ENCODE measurements at regions not wholly inside any gene's neighbourhood (a gene's known extent, or its start where the extent isn't known, plus 50 kb on each side); places are given as distances from the start of the nearest gene placed in this dataset.
"Not testable (repeated sequence)": the region's sequence is repeated elsewhere in the genome, so short reads cannot be mapped to it uniquely, and the experiment has no call there.

DNA sequence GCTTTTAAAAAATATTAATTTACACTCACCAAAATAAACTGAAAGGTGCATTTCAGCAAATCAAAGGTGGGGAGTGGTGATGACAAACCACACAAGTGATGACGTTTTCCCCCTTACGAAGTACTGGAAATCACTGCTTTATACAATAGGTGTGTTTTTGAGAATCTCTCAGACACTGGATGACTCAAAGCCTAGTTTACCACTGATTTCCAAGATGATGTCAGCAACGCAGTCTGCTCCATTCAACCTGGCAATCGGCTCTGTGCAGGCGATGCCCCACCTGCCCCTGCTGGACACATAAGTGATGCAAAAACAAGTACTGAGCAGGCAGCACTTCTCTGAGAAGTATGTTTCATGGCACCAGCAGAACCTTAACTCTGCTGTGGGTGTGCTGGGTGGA lies 114.4 kb downstream of the SOD2 start:
- Mint-ChIP-seq H3K4me1 (ENCODE audit: low read depth) (no peaks in the 10 kb centered on the region), H3K27ac (no peak overlapping the region), H3K9me3 (no peaks in the 10 kb centered on the region), H3K36me3 (ENCODE audit: low read depth) (no peaks in the 10 kb centered on the region), H3K4me3 (ENCODE audit: low read depth) (no peak overlapping the region), H3K27me3 (ENCODE audit: low read depth) (peaks cover 2% of the 10 kb centered on the region)
- intact Hi-C loops (cut with micrococcal nuclease) = no loop called here
- no peak for DNase-seq (ENCODE audit: low spot score)

DNA sequence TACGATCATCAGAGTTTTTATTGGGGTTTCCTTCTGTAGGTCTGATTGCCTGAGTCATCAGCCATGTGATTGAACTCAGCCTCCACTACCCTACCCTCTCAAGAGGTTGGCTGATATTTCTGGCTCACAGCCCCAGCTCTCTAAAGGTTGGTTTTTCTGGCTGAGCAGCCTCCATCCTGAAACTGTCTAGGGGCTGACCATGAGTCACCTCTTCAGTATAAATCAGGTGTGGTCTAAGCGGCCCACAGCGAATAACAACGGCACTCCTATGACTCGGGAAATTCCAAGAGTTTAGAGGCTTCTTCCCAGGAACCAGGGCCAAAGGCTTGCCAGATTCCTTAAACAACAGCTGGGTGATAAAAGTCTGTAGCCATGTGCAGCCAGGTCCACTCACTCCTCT lies 115.5 kb downstream of the SOD2 start:
- Mint-ChIP-seq H3K4me1 (ENCODE audit: low read depth) (no peaks in the 10 kb centered on the region), H3K27ac (no peak overlapping the region), H3K4me3 (ENCODE audit: low read depth) (no peak overlapping the region), H3K9me3 (no peaks in the 10 kb centered on the region), H3K27me3 (ENCODE audit: low read depth) (no peaks in the 10 kb centered on the region), H3K36me3 (ENCODE audit: low read depth) (no peaks in the 10 kb centered on the region)
- DNase-seq (ENCODE audit: low spot score) = no peak
- intact Hi-C loops (cut with micrococcal nuclease) = no loop called here

DNA sequence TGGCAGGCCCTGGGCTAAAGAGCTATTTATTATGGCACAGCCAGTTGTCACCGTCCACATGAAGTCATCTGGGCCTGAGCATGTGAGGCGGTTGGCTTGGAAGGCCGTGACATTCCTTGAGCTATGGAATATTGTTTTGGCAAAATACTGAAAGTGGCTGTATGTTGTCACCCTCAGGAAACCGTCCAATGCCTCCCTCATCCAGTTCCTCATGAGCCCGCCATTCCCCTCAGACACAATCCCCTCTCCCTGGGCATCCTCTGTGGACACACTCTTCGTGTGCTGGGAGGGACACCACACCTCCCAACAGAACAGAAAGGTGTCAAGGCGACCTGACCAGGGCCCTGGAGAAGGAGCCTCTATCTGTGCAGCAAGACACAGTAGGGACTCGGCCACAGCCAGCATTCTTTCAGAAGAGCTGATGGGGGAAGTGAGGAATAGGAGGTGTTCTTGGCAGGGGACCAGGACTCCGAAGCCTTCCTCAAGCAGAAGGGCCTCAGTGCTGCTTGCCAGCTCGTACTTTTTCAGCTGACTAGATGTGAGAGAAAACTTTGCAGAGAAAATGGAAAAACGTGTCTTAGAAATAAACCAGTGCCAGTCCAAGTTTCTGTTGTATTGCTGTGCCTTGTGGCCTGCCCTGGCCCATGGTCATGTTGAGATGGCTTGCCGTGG lies 120.5 kb downstream of the SOD2 start:
- Mint-ChIP-seq H3K27ac (no peak overlapping the region), H3K4me1 (ENCODE audit: low read depth) (no peaks in the 10 kb centered on the region), H3K36me3 (ENCODE audit: low read depth) (no peaks in the 10 kb centered on the region), H3K4me3 (ENCODE audit: low read depth) (no peak overlapping the region), H3K9me3 (peaks cover 6% of the 10 kb centered on the region), H3K27me3 (ENCODE audit: low read depth) (no peaks in the 10 kb centered on the region)
- no peak for DNase-seq (ENCODE audit: low spot score)
- intact Hi-C loops (cut with micrococcal nuclease) = no loop called here

DNA sequence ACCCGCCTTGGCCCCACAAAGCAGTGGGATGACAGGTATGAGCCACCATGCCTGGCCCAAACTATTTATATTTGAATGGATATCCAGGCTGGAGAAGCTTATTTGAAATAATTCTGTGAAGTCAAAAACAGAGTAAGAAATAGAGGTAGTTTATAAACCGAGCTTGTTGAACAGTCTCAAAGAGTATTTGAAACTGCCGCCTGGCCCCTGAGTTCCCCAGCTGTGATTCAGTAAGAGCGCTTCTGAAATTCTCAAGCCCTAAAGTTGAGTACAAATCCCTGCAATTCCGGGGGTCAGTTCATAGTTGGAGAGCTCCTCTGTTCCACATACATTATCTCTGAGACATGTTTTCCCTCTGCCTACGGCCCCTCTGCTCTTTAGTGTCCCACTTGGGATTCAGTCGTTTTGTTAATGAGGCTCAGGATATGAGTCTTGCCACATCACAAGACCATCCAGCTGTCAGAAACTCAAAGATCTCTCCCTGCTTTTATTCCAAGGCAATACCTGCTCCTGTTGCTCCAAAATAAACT lies 127.8 kb downstream of the SOD2 start:
- H3K4me3 Mint-ChIP-seq (ENCODE audit: low read depth) = no peak overlapping the region
- H3K27me3 Mint-ChIP-seq (ENCODE audit: low read depth) = no peaks in the 10 kb centered on the region
- no peak overlapping the region for H3K27ac Mint-ChIP-seq
- H3K9me3 Mint-ChIP-seq = peaks cover 6% of the 10 kb centered on the region
- DNase-seq (ENCODE audit: low spot score) = no peak
- H3K36me3 Mint-ChIP-seq (ENCODE audit: low read depth) = no peaks in the 10 kb centered on the region
- intact Hi-C loops (cut with micrococcal nuclease) = no loop called here
- no peaks in the 10 kb centered on the region for H3K4me1 Mint-ChIP-seq (ENCODE audit: low read depth)

DNA sequence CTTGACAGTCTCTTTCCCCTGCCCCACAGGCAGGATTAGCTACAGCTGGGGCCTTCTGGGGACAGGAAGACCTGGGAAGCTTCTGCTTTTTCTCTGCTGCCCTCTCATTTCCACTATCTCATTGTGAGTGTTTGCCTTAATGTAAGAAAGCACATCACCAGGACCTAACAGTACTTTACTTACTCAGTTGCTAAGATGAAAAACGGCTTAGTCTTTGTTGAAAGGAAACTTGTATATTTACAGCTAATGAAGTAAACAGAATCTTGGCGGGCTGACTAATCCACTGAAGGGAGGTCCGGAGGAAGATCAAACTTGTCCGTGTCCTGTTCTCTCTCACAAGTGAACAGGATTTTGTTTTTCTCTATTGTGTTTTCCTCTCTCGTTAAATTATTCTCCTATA lies 128.6 kb downstream of the SOD2 start:
- intact Hi-C loops (cut with micrococcal nuclease) = no loop called here
- no peak overlapping the region for H3K27ac Mint-ChIP-seq
- H3K9me3 Mint-ChIP-seq = peaks cover 6% of the 10 kb centered on the region
- H3K36me3 Mint-ChIP-seq (ENCODE audit: low read depth) = no peaks in the 10 kb centered on the region
- no peaks in the 10 kb centered on the region for H3K27me3 Mint-ChIP-seq (ENCODE audit: low read depth)
- no peak overlapping the region for H3K4me3 Mint-ChIP-seq (ENCODE audit: low read depth)
- DNase-seq (ENCODE audit: low spot score) = no peak
- no peaks in the 10 kb centered on the region for H3K4me1 Mint-ChIP-seq (ENCODE audit: low read depth)

DNA sequence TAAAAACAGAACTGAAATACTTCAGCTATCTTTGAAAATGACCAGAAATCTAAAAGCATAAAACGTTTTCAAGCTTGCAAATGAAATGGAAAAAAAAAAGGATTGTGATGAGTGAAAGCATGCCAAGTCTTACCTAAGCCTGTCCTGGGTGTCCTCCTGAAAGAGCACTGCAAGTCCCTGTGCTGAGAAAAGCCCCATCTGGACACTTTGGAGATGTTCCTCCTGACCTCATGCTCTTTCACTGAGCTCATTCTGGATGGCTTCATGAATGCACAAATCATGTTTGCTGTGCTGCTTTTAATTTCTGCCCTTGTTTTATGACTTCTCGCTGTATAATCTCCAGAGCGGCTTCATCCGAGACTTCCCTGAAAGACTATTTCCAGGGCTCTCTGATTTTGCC lies 136.0 kb downstream of the SOD2 start:
- H3K9me3 Mint-ChIP-seq = no peaks in the 10 kb centered on the region
- no peak overlapping the region for H3K4me3 Mint-ChIP-seq (ENCODE audit: low read depth)
- no peak overlapping the region for H3K27ac Mint-ChIP-seq
- H3K4me1 Mint-ChIP-seq (ENCODE audit: low read depth) = no peaks in the 10 kb centered on the region
- intact Hi-C loops (cut with micrococcal nuclease) = no loop called here
- DNase-seq (ENCODE audit: low spot score) = no peak
- peaks cover 8% of the 10 kb centered on the region for H3K27me3 Mint-ChIP-seq (ENCODE audit: low read depth)
- no peaks in the 10 kb centered on the region for H3K36me3 Mint-ChIP-seq (ENCODE audit: low read depth)

DNA sequence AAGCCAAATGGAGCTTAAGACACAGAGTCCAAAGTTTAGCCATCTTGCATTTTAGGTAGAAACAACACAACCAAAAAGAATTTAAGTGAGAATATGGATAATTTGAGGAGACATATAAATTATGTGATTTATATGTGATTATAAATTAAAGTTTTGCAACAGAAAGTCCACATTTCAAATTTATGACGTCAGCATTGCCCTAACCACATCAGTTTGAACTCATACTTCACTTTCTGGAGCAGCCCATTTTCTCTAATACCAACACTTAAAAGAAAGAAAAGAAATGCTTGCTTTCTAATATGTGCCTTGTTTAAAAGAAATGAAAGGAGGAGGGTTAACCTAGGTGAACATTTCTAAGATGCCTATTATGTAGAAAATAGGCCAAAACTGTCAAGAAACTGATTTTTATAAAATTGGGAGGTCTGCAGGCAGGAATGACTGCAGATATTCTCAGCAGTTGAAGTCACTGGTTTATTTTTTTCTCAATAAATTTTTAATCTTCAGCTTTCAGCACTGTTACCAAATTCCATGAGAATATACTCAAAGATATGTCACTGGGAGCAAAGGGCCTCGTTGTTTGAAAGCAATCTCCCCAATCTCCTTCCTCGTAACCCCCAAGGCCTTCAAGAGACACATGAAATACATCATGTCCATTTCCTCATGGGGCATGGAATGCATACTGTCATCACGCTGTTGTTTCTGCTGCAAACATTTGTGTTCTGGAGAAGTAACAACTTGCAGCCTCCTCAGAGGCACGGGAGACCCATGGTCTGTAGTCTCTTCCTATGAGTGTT lies 137.8 kb downstream of the SOD2 start:
- peaks cover 10% of the 10 kb centered on the region for H3K27me3 Mint-ChIP-seq (ENCODE audit: low read depth)
- intact Hi-C loops (cut with micrococcal nuclease) = no loop called here
- no peak overlapping the region for H3K27ac Mint-ChIP-seq
- H3K36me3 Mint-ChIP-seq (ENCODE audit: low read depth) = no peaks in the 10 kb centered on the region
- DNase-seq (ENCODE audit: low spot score) = no peak
- no peaks in the 10 kb centered on the region for H3K4me1 Mint-ChIP-seq (ENCODE audit: low read depth)
- H3K4me3 Mint-ChIP-seq (ENCODE audit: low read depth) = no peak overlapping the region
- no peaks in the 10 kb centered on the region for H3K9me3 Mint-ChIP-seq

DNA sequence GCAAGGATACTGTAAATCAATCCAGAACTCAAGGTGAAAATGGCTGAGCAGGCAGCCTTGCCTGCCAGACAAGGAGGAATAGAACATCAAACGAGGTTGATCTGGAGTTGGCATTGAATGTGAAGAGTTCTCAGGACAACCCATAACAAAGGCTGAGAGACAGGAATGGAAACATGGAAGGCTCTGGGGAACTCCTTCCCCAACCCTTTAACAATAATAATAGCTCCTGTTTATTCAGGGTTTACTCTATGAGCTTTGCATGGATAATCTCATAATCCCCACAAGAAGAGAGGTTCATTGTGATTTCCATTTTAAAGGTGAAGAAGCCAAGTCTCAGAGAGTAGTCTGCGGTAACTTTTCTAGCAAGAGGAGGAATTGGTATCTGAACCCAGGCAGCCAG lies 151.7 kb downstream of the SOD2 start:
- H3K4me1 Mint-ChIP-seq (ENCODE audit: low read depth) = no peaks in the 10 kb centered on the region
- intact Hi-C loops (cut with micrococcal nuclease) = no loop called here
- H3K36me3 Mint-ChIP-seq (ENCODE audit: low read depth) = no peaks in the 10 kb centered on the region

DNA sequence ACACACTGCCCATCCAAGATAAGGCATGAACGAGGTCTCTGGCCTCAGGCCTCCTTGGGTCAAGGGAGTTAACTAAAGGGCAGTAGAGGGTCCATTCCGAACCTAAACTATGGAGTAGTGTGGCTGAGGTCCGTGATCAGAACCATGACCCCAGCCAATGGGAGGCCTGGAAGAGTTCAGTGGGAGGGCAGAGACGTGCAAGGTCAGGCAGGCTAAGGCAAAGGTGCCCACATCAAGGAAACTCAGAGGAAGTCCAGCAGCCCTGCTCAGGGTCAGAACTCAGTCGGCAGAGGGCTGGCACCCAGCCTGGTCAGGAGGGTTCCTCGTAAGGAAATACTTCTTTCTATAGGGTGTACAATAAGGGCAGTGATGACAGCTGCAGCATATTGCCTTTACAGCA lies 152.2 kb downstream of the SOD2 start:
- Mint-ChIP-seq H3K27ac (no peak overlapping the region), H3K4me1 (ENCODE audit: low read depth) (no peaks in the 10 kb centered on the region), H3K36me3 (ENCODE audit: low read depth) (no peaks in the 10 kb centered on the region), H3K9me3 (no peaks in the 10 kb centered on the region), H3K4me3 (ENCODE audit: low read depth) (no peak overlapping the region), H3K27me3 (ENCODE audit: low read depth) (peaks cover 4% of the 10 kb centered on the region)
- intact Hi-C loops (cut with micrococcal nuclease) = no loop called here
- no peak for DNase-seq (ENCODE audit: low spot score)

More for the DNA sequence above, 151.7 kb downstream of the SOD2 start:
- H3K9me3 Mint-ChIP-seq = no peaks in the 10 kb centered on the region
- DNase-seq (ENCODE audit: low spot score) = no peak
- H3K27me3 Mint-ChIP-seq (ENCODE audit: low read depth) = peaks cover 4% of the 10 kb centered on the region
- no peak overlapping the region for H3K4me3 Mint-ChIP-seq (ENCODE audit: low read depth)
- H3K27ac Mint-ChIP-seq = no peak overlapping the region

DNA sequence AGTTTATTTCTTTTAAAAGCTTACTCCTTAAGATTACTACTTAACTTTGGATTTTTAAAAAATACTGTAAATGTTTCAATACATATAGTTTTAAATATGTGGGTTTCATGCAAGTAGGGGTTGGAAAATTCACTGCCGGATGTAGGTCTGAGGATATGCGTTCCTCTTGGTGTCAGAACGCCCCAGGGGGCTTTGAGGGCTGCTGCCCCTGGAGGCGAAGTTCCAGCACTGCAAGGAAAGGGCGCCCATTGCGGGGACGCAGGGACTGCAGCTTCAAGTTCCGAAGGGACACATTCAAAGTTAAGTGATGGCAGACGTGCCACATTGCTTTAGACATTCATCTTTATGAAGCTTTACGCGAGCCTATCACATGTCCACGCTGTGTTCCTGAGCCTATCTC lies 152.9 kb downstream of the SOD2 start:
- no peaks in the 10 kb centered on the region for H3K9me3 Mint-ChIP-seq
- DNase-seq (ENCODE audit: low spot score) = no peak
- no peak overlapping the region for H3K4me3 Mint-ChIP-seq (ENCODE audit: low read depth)
- H3K36me3 Mint-ChIP-seq (ENCODE audit: low read depth) = no peaks in the 10 kb centered on the region
- H3K27me3 Mint-ChIP-seq (ENCODE audit: low read depth) = peaks cover 4% of the 10 kb centered on the region
- H3K4me1 Mint-ChIP-seq (ENCODE audit: low read depth) = no peaks in the 10 kb centered on the region
- H3K27ac Mint-ChIP-seq = no peak overlapping the region
- intact Hi-C loops (cut with micrococcal nuclease) = no loop called here

DNA sequence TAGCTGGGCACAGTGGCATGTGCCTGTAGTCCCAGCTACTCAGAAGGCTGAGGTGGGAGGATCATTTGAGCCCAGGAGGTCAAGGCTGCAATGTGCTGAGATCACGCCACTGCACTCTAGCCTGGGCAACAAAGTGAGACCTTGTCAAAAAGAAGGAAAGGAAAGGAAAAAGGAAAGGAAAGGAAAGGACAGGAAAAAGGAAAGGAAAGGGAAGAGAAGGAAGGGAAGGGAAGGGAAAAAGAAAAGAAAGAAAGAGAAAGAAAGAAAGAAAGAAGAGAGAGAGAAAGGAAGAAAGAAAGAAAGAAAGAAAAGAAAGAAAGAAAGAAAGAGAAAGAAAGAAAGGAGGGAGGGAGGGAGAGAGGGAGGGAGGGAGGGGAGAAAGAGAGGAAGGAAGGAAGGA lies 155.0 kb downstream of the SOD2 start:
- H3K9me3 Mint-ChIP-seq; H3K36me3 Mint-ChIP-seq (ENCODE audit: low read depth); H3K4me3 Mint-ChIP-seq (ENCODE audit: low read depth); H3K27me3 Mint-ChIP-seq (ENCODE audit: low read depth); intact Hi-C loops (cut with micrococcal nuclease); H3K27ac Mint-ChIP-seq; DNase-seq (ENCODE audit: low spot score); H3K4me1 Mint-ChIP-seq (ENCODE audit: low read depth): not testable (repeated sequence)

DNA sequence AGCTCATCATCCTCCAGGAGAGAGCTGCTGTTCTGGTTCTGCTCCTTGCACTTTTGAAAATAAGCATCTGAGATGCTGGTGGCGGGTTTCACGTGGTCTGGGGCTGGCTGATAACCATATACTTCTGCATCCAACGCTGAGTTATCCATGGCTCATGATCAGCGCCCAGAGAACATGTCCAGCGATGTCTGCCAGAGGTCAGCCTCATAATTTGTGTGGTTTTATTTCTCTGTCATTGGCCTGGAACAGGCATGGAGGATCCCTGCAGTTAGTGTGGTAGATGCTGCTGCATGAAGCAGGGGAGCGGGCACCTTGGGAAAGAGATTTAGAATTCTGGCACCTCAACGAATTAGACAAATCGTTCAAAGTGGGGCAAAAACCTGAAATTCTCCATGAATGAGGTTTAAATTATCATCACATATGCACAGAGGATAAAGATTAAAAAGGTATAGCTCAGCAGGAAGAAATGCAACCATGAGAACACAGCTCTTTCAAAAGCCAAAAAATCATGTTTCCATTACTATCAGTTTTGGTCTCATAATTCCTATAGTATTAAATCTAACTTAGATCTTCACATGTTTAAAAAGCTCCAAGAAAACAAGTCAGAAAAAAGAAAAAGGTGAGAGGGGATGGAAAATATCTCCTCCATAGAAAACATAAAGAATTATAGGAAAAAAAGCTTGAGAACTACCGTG lies 157.2 kb downstream of the SOD2 start:
- no peaks in the 10 kb centered on the region for H3K4me1 Mint-ChIP-seq (ENCODE audit: low read depth)
- H3K27me3 Mint-ChIP-seq (ENCODE audit: low read depth) = peaks cover 4% of the 10 kb centered on the region
- H3K27ac Mint-ChIP-seq = no peak overlapping the region
- H3K9me3 Mint-ChIP-seq = no peaks in the 10 kb centered on the region
- H3K4me3 Mint-ChIP-seq (ENCODE audit: low read depth) = no peak overlapping the region
- no peaks in the 10 kb centered on the region for H3K36me3 Mint-ChIP-seq (ENCODE audit: low read depth)
- DNase-seq (ENCODE audit: low spot score) = no peak
- intact Hi-C loops (cut with micrococcal nuclease) = no loop called here

DNA sequence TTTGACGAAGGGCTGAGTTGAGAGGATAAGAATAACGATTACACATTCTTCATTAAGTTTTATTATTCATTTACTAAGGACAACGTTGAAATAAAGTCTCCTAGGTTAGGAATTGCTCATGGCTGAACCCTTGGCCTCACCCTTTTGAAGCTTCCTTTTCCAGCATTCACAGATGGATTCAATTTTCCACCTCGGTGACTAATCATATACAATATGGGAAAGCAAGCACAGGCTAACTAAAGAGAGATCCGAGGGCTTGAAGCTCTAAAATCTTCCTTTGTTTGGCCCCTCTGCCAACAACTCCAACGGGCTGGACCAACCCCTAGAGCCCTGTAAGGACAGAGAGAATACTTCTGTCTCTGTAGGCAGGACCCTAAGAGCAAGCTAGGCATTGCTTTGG lies 159.5 kb downstream of the SOD2 start:
- Mint-ChIP-seq H3K36me3 (ENCODE audit: low read depth) (no peaks in the 10 kb centered on the region), H3K4me3 (ENCODE audit: low read depth) (no peak overlapping the region), H3K4me1 (ENCODE audit: low read depth) (no peaks in the 10 kb centered on the region), H3K27ac (no peak overlapping the region), H3K27me3 (ENCODE audit: low read depth) (peaks cover 4% of the 10 kb centered on the region), H3K9me3 (no peaks in the 10 kb centered on the region)
- intact Hi-C loops (cut with micrococcal nuclease) = no loop called here
- no peak for DNase-seq (ENCODE audit: low spot score)
